BLaER1 (cell line): ENCODE measurements at regions not wholly inside any gene's neighbourhood (a gene's known extent, or its start where the extent isn't known, plus 50 kb on each side); places are given as distances from the start of the nearest gene placed in this dataset.
"Not testable (repeated sequence)": the region's sequence is repeated elsewhere in the genome, so short reads cannot be mapped to it uniquely, and the experiment has no call there.

Experiments
- H3K27ac ChIP-seq: shearing (Covaris generic); formaldehyde crosslinking; 2 replicates; pipeline ENCODE4 v1.8.1; 2022
- H3K27me3 ChIP-seq: shearing (Covaris generic); formaldehyde crosslinking; 2 replicates; pipeline ENCODE4 v1.8.1; 2022
- H3K36me3 ChIP-seq: shearing (Covaris generic); formaldehyde crosslinking; 2 replicates; pipeline ENCODE4 v1.8.1; 2022
- H3K4me1 ChIP-seq: shearing (Covaris generic); formaldehyde crosslinking; 2 replicates; pipeline ENCODE4 v1.8.1; 2022
- H3K4me2 ChIP-seq: shearing (Covaris generic); formaldehyde crosslinking; 2 replicates; pipeline ENCODE4 v1.8.1; 2022
- H3K4me3 ChIP-seq: shearing (Covaris generic); formaldehyde crosslinking; 2 replicates; pipeline ENCODE4 v1.8.1; 2022
- H3K9ac ChIP-seq: shearing (Covaris generic); formaldehyde crosslinking; 2 replicates; pipeline ENCODE4 v1.8.1; 2022
- H3K9me3 ChIP-seq: shearing (Covaris generic); formaldehyde crosslinking; 2 replicates; pipeline ENCODE4 v1.8.1; 2022
- H4K20me1 ChIP-seq: shearing (Covaris generic); formaldehyde crosslinking; 2 replicates; pipeline ENCODE4 v1.8.1; 2022
- Cebpa-rat ChIP-seq: shearing (Covaris generic); IDR thresholded peaks from 2 replicates; pipeline ENCODE4 v1.8.1; 2022

DNA sequence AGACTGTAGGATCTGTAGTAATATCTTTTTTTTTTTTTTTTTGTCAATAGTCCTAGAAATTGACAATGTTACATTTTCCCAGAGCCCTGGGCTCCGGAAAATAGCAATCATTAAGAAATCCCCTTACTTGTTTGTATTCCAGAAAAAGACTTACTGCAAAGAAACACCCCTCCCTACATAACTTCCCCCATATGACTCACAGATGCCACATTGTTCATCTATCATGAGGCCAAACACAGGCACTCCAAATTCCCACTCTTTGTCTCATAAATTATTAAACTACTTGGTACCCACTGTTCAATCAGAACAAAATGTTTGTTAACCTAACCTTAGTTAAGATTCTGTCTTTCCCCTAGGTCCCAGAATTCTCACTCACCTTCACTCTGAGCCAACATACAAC lies 53.5 kb downstream of the TEX51 start:
- H3K36me3 ChIP-seq, result no peaks in the 10 kb centered on the region
- H3K9me3 ChIP-seq, result peaks cover 11% of the 10 kb centered on the region
- no peaks in the 10 kb centered on the region for H4K20me1 ChIP-seq
- no peak overlapping the region for H3K27ac ChIP-seq
- no peaks in the 10 kb centered on the region for H3K27me3 ChIP-seq
- H3K4me2 ChIP-seq, result no peak overlapping the region
- no peak overlapping the region for H3K9ac ChIP-seq
- TF ChIP-seq Cebpa-rat, result no peak
- no peak overlapping the region for H3K4me3 ChIP-seq
- H3K4me1 ChIP-seq, result peaks cover 5% of the 10 kb centered on the region

DNA sequence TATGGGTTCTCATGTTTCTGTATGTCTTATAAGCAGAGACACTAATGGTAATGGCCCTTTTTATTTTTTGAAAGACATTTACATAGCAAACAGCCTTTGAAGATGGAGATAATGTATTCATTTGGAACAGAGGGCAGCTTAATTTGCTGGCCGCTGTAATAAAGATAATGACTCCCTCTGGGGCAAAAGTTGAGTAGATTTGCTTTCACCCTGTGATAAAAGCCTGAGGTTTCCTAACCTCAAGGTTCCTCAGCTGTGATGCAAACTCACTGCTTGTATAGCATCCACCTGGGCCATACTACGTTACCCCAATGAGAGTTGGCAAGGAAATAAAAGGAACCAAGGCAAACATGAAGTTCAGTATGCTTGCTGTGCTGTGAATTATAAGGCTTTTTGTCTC lies 54.8 kb downstream of the TEX51 start:
- H3K27ac ChIP-seq, result no peak overlapping the region
- no peaks in the 10 kb centered on the region for H3K27me3 ChIP-seq
- no peaks in the 10 kb centered on the region for H4K20me1 ChIP-seq
- no peak for TF ChIP-seq Cebpa-rat
- H3K9ac ChIP-seq, result no peak overlapping the region
- H3K4me3 ChIP-seq, result no peak overlapping the region
- peaks cover 11% of the 10 kb centered on the region for H3K9me3 ChIP-seq
- no peaks in the 10 kb centered on the region for H3K36me3 ChIP-seq
- H3K4me1 ChIP-seq, result no peaks in the 10 kb centered on the region
- H3K4me2 ChIP-seq, result no peak overlapping the region

DNA sequence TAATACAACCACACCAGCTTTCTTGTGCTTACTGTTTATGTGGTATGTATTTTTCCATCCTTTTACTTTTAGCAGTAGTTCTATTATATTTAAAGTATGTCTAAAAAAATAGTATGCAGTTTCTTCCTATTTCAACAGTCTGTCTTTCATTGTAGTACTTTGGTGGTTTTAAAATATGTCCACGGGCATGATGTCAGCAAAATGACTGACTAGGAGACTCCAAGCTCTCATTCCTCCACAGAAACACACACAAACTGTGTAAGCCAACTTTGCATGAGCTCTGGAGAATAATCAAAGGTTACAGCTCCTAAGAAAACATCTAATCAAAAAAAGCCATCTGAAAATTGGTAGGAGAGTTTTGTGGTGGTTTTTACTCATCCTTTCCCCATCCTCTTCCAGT lies 56.1 kb downstream of the TEX51 start:
- H3K4me3 ChIP-seq, result no peak overlapping the region
- H3K4me2 ChIP-seq, result no peak overlapping the region
- no peaks in the 10 kb centered on the region for H4K20me1 ChIP-seq
- H3K27me3 ChIP-seq, result no peaks in the 10 kb centered on the region
- H3K36me3 ChIP-seq, result no peaks in the 10 kb centered on the region
- no peaks in the 10 kb centered on the region for H3K4me1 ChIP-seq
- no peak overlapping the region for H3K9ac ChIP-seq
- H3K27ac ChIP-seq, result no peak overlapping the region
- peaks cover 11% of the 10 kb centered on the region for H3K9me3 ChIP-seq
- TF ChIP-seq Cebpa-rat, result no peak

DNA sequence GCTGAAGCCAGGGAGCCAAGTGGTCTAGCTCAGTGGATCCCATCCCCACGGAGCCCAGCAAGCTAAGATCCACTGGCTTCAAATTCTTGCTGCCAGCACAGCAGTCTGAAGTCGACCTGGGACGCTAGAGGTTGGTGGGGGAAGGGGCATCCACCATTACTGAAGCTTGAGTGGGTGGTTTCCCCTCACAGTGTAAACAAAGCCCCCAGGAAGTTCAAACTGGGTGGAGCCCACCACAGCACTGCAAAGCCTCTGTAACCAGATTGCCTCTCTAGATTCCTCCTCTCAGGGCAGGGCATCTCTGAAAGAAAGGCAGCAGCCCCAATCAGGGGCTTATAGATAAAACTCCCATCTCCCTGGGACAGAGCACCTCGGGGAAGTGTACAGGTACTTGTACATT lies 58.1 kb downstream of the TEX51 start:
- not testable (repeated sequence) for H3K27me3 ChIP-seq, H3K4me3 ChIP-seq, H3K9ac ChIP-seq, H3K36me3 ChIP-seq, H3K27ac ChIP-seq, H3K4me1 ChIP-seq, H4K20me1 ChIP-seq, H3K4me2 ChIP-seq
- peaks cover 10% of the 10 kb centered on the region for H3K9me3 ChIP-seq

DNA sequence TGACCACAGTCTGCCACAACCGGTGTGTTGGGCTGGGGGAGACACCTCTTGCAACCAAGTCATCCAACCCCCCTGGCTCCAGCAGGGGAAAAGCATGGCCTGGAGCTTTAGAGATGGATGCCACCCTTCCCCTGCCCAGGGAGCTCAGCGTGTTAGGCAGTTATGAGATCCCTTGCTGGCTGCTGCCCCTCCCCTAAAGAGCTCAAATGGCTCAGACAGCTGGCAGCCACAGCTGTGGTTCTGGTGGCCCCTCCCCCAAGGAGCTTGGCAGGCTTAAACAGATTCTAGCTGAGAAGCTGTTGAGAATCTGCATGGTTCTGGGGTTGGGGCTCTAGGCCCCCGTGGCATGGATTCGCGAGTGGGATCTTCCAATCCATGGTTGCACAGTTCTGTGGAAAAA lies 64.7 kb downstream of the TEX51 start:
- peaks cover 13% of the 10 kb centered on the region for H3K4me1 ChIP-seq
- H3K9ac ChIP-seq, result no peak overlapping the region
- no peaks in the 10 kb centered on the region for H3K27me3 ChIP-seq
- peak overlapping the region; percentile 43 for H3K4me2 ChIP-seq
- H3K36me3 ChIP-seq, result no peaks in the 10 kb centered on the region
- no peak for TF ChIP-seq Cebpa-rat
- H3K4me3 ChIP-seq, result no peak overlapping the region
- no peaks in the 10 kb centered on the region for H4K20me1 ChIP-seq
- H3K9me3 ChIP-seq, result peaks cover 4% of the 10 kb centered on the region; the same call in 1 of the 2 replicates
- H3K27ac ChIP-seq, result 0 out of 2 replicates have a peak overlapping the region, but pooled peaks have one; percentile 2

DNA sequence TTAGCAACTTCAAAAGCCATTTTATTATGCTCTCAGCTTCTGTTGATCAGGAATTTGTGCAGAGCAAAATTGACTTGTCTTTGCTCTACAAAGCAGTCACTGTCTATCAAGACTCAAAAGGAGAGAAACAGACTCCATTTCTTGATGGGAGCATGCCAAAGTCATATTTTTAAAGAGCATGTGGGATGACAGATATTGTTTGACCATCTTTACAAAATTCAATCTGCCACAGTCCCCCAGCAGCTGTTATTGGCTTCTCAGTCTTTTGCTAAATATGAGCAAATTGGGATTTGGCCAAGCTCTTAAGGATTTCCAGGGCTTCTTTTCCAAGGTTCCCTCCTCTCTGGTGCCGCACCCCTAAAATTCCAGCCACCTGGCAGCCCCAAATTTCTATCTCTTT lies 67.9 kb downstream of the TEX51 start:
- H3K27ac ChIP-seq, result no peak overlapping the region
- TF ChIP-seq Cebpa-rat, result no peak
- H3K27me3 ChIP-seq, result peaks cover 3% of the 10 kb centered on the region; the same call in 1 of the 2 replicates
- H4K20me1 ChIP-seq, result no peaks in the 10 kb centered on the region
- no peaks in the 10 kb centered on the region for H3K9me3 ChIP-seq
- no peak overlapping the region for H3K4me3 ChIP-seq
- H3K4me1 ChIP-seq, result peaks cover 18% of the 10 kb centered on the region
- H3K9ac ChIP-seq, result no peak overlapping the region
- H3K4me2 ChIP-seq, result no peak overlapping the region
- no peaks in the 10 kb centered on the region for H3K36me3 ChIP-seq

DNA sequence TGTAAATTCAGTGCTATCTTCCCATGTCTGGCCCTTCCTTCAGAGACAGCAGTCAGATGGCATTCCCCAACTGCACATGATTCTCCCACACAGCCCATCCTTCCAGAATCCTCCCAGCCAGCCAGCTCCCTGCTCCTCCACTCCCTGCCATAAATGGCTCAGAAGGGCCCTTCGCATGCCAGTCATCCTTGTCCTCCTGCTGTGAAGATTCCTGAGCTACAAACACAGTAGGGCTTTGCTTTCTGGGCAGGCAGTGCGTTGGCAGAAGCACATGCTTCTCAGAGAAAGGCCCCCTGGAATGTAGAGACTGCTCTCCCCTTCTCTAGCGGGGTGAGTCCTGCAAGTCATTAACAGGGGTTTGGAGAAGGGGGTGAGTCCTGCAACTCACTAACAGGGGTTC lies 71.9 kb downstream of the TEX51 start:
- H4K20me1 ChIP-seq, result no peaks in the 10 kb centered on the region

DNA sequence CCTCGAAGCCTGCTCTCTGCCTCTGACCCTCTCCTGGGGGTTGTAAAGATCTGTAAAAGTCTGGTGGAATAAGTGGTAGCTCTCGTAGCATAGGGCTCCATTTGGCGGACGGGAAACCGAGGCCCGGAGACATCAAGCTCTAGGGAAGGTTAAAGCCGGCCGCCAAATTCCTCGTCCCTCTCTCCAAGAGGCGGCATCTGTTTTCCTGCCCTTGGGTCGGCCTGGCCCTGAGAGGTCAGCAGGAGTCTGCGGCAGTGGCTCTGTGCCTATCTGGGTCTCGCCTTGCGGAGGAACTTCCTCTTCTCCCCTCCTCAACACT lies 72.4 kb downstream of the TEX51 start:
- Histone ChIP-seq H3K9ac (no peak overlapping the region), H3K4me3 (no peak overlapping the region), H3K27me3 (peaks cover 3% of the 10 kb centered on the region; the same call in 1 of the 2 replicates)

More for the DNA sequence above, 71.9 kb downstream of the TEX51 start:
- no peak overlapping the region for H3K4me2 ChIP-seq
- H3K4me3 ChIP-seq, result no peak overlapping the region
- H3K36me3 ChIP-seq, result no peaks in the 10 kb centered on the region
- no peak overlapping the region for H3K27ac ChIP-seq
- H3K27me3 ChIP-seq, result peaks cover 3% of the 10 kb centered on the region; the same call in 1 of the 2 replicates
- H3K9ac ChIP-seq, result no peak overlapping the region
- TF ChIP-seq Cebpa-rat, result no peak
- H3K9me3 ChIP-seq, result no peaks in the 10 kb centered on the region
- peaks cover 37% of the 10 kb centered on the region for H3K4me1 ChIP-seq

DNA sequence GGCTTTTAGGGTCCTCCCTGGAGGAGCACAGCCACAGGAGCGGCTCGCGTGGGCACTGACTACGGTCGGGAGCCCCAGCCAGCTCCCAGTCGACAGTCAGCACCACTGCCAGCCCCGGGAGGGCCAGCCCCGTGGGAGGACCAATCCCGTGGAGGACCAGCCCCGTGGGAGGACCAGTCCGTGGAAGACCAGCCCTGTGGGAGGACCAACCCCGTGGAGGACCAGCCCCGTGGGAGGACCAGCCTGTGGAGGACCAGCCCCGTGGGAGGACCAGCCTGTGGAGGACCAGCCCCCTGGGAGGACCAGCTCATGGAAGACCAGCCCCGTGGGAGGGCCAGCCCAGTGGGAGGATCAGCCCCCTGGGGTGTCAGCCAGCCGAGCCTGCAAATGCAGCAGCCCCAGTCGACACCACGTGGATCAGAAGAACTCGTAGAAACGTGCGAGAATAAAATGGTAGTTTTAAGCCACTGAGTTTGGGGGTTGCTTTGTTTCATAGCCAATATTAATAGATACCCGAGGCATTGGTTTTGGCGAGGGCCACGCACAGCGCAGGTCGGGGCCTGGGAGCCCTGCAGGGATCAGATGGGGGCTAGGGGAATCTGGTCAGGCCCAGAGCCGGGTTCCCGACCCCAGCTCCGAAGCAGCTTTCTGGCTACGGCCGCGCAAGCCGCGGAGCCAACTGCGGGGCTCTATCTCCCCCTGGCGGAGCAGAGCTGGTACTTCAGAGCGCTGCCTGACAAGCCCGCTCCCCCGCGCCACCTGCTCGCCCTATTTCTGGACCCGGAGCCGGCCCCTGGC lies 73.0 kb downstream of the TEX51 start:
- no peak for TF ChIP-seq Cebpa-rat
- H3K27me3 ChIP-seq, result peaks cover 3% of the 10 kb centered on the region; the same call in 1 of the 2 replicates
- H3K9me3 ChIP-seq, result no peaks in the 10 kb centered on the region
- H3K4me3 ChIP-seq, result peak overlapping the region; percentile 43
- H4K20me1 ChIP-seq, result no peaks in the 10 kb centered on the region
- peak overlapping the region; percentile 36; the same call in 1 of the 2 replicates for H3K9ac ChIP-seq
- H3K4me2 ChIP-seq, result peak overlapping the region; percentile 90
- H3K27ac ChIP-seq, result peak overlapping the region; percentile 52; the same call in 1 of the 2 replicates
- no peaks in the 10 kb centered on the region for H3K36me3 ChIP-seq
- peaks cover 37% of the 10 kb centered on the region for H3K4me1 ChIP-seq

More for the DNA sequence above, 72.4 kb downstream of the TEX51 start:
- no peak for TF ChIP-seq Cebpa-rat
- H3K27ac ChIP-seq, result no peak overlapping the region; the same call in 1 of the 2 replicates
- peaks cover 37% of the 10 kb centered on the region for H3K4me1 ChIP-seq
- H3K36me3 ChIP-seq, result no peaks in the 10 kb centered on the region
- H3K9me3 ChIP-seq, result no peaks in the 10 kb centered on the region
- H3K4me2 ChIP-seq, result peak overlapping the region; percentile 90
- no peaks in the 10 kb centered on the region for H4K20me1 ChIP-seq

DNA sequence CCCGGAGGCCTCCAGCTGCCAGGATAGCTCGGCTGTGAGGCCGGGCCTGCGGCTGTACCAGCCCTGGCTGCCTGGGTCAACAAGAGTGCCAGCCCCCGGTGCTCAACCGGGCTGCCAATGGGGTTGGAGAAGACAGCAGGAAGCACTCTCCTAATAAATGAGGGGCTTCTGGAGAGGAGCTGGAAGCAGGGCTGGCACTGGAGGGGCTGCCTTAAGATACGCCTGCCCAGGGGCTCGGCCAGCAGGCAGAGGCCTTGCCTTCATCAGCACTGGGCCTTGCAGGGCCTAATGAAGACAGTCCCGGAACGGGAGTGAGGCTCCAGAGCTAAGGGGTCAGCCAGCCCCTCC lies 73.6 kb downstream of the TEX51 start:
- Histone ChIP-seq H3K4me2 (peak overlapping the region; percentile 90), H3K9ac (peak overlapping the region; percentile 36; the same call in 1 of the 2 replicates), H3K36me3 (no peaks in the 10 kb centered on the region), H4K20me1 (no peaks in the 10 kb centered on the region), H3K27ac (peak overlapping the region; percentile 52; the same call in 1 of the 2 replicates), H3K4me1 (peaks cover 37% of the 10 kb centered on the region), H3K27me3 (peaks cover 3% of the 10 kb centered on the region; the same call in 1 of the 2 replicates), H3K4me3 (peak overlapping the region; percentile 43; the same call in 1 of the 2 replicates), H3K9me3 (no peaks in the 10 kb centered on the region)
- TF ChIP-seq Cebpa-rat, result no peak
